Transverse colon (tissue), 4 donors: ENCODE measurements at regions not wholly inside any gene's neighbourhood (a gene's known extent, or its start where the extent isn't known, plus 50 kb on each side); places are given as distances from the start of the nearest gene placed in this dataset.
"Not testable (repeated sequence)": the region's sequence is repeated elsewhere in the genome, so short reads cannot be mapped to it uniquely, and the experiment has no call there.

Experiments used
- DNase-seq: peaks from one replicate; pipeline ENCODE4 v3.0.0-alpha.2; 2019
- H3K27ac ChIP-seq, 4 donors: fragments of 200-600 bp; sonication (generic); 2 replicates each; pipeline ENCODE4 v1.5.1; 2016 to 2018; ENCODE audit warnings: inconsistent platforms in 4 of 4
- H3K27me3 ChIP-seq: fragments of 200-600 bp; sonication (generic); 2 replicates; pipeline ENCODE4 v1.5.1; 2017; ENCODE audit warnings: inconsistent platforms
- H3K36me3 ChIP-seq, 4 donors: fragments of 200-600 bp; sonication (generic); 2 replicates each; pipeline ENCODE4 v1.5.1; 2017 to 2019; ENCODE audit warnings: inconsistent platforms in 4 of 4
- H3K4me1 ChIP-seq, 4 donors: fragments of 200-600 bp; sonication (generic); 2 replicates each; pipeline ENCODE4 v1.5.1; 2017 to 2020; ENCODE audit warnings: inconsistent platforms in 4 of 4
- H3K4me3 ChIP-seq, 4 donors: fragments of 200-600 bp; sonication (generic); 1 replicate in 1 of 4; 2 replicates in 3 of 4; pipeline versions ENCODE4 v1.5.1 to v1.6.1; 2017 to 2019; ENCODE audit warnings: inconsistent platforms in 4 of 4
- H3K9me3 ChIP-seq, 2 donors: fragments of 200-600 bp; sonication (generic); 2 replicates each; pipeline ENCODE4 v1.5.1; 2017 to 2019; ENCODE audit warnings: inconsistent platforms in 2 of 2
- EP300 ChIP-seq: sonication (generic); formaldehyde crosslinking; IDR thresholded peaks from one replicate; pipeline ENCODE4 v1.6.1; 2017; ENCODE audit warnings: antibody characterized with exemption, low read depth
- POLR2A ChIP-seq: fragments of 450-650 bp; IDR thresholded peaks from one replicate; pipeline ENCODE4 v1.6.1; 2016; ENCODE audit warnings: antibody characterized with exemption, mild to moderate bottlenecking, moderate library complexity
- POLR2AphosphoS5 ChIP-seq, 3 donors: sonication (generic); formaldehyde crosslinking; IDR thresholded peaks; one replicate each; pipeline ENCODE4 v1.6.1; 2016; ENCODE audit warnings: antibody characterized with exemption in 3 of 3
- WGBS, 2 donors: methylation state at CpG; one replicate each; pipeline ENCODE4 v1.1.5; 2018; ENCODE audit warnings: low coverage in 1 of 2; 5-methylcytosine and 5-hydroxymethylcytosine counted together
- in situ Hi-C, 4 donors: fragments of 200-750 bp; cut with MboI; loops; one replicate each; pipeline versions ENCODE4 v1.15.0 to v1.15.1; 2017; ENCODE audit warnings: low sequenced_read_pairs in 3 of 4, low pct_ligation_motif_present in 1 of 4, low pct_unique_long_range_greater_than_20kb in 1 of 4
- intact Hi-C: fragments of 100-400 bp; cut with DNase I; formaldehyde crosslinking; loops from one replicate; pipeline ENCODE4 v1.15.1; 2023; ENCODE audit warnings: low total_unique reads
- TF ChIP-seq, protein P1 (sequence below), 5 experiments: fragments of 200-600 bp in 3 of 5; fragments of 450-650 bp in 2 of 5; sonication (generic) in 3 of 5; IDR thresholded peaks; 1 replicate in 2 of 5; 2 replicates in 3 of 5; pipeline ENCODE4 v1.5.1; 2016 to 2017; ENCODE audit warnings: antibody characterized with exemption in 5 of 5, inconsistent platforms in 3 of 5, mild to moderate bottlenecking in 2 of 5, moderate library complexity in 1 of 5

DNA sequence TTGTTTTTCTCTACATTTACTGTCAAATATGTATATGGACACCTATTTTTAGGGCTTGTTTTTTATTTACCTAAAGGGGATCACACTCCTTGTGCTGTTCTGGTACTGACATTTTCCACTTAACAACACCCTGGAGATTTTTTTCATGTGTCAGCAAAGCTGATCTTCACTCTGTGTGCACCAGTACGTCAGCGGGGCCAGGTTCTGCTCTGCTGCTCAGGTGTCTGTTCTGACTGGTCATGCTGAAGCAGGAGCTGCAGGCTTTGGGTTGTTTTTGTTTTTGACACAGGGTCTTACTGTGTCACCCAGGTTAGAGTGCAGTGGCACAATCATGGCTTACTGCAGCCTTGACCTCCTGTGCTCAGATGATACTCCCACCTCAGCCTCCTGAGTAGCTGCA, 81.9 kb upstream of the CCND2 start:
- H3K36me3 ChIP-seq = no peaks in the 10 kb centered on the region
- no peaks in the 10 kb centered on the region for H3K4me1 ChIP-seq
- in situ Hi-C loops (no loop called here), intact Hi-C loops (no loop called here)
- no peaks in the 10 kb centered on the region for H3K27me3 ChIP-seq
- H3K4me3 ChIP-seq = no peak overlapping the region
- 79 to 83% methylated on average over 2 of the region's 2 CpGs for WGBS, 2 donors
- no peak for DNase-seq
- no peaks in the 10 kb centered on the region for H3K9me3 ChIP-seq
- no peak for TF ChIP-seq POLR2A
- no peak for TF ChIP-seq POLR2AphosphoS5 (IDR thresholded peaks at IDR 0.05)
- no peak overlapping the region for H3K27ac ChIP-seq

DNA sequence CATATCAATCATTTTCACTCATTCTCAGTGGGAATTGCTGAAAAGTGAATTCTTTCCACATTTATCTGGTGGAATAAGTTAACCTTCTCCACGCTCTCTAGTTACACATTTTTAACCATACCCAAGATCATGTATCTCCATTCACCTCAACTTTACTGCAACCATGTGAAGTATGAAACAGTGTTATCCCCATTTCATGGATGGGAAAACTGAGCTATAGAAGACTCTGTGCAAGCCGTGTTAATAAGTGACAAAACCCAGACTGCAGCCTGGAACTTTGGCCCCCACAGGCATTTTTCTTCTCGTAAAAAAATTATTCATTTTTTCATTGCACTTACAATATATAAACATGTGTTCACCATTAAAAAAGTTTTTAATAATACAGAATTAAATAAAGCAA, 82.4 kb upstream of the CCND2 start:
- Histone ChIP-seq H3K4me1 (no peaks in the 10 kb centered on the region), H3K9me3 (no peaks in the 10 kb centered on the region), H3K36me3 (no peaks in the 10 kb centered on the region), H3K4me3 (no peak overlapping the region), H3K27me3 (no peaks in the 10 kb centered on the region), H3K27ac (no peak overlapping the region)
- in situ Hi-C loops = no loop called here
- intact Hi-C loops = no loop called here
- 59 to 65% methylated on average over 3 of the region's 3 CpGs for WGBS, 2 donors
- no peak for DNase-seq
- TF ChIP-seq EP300 (no peak), POLR2A (no peak), POLR2AphosphoS5 (IDR thresholded peaks at IDR 0.05) (no peak)
- TF ChIP-seq, protein P1, sequence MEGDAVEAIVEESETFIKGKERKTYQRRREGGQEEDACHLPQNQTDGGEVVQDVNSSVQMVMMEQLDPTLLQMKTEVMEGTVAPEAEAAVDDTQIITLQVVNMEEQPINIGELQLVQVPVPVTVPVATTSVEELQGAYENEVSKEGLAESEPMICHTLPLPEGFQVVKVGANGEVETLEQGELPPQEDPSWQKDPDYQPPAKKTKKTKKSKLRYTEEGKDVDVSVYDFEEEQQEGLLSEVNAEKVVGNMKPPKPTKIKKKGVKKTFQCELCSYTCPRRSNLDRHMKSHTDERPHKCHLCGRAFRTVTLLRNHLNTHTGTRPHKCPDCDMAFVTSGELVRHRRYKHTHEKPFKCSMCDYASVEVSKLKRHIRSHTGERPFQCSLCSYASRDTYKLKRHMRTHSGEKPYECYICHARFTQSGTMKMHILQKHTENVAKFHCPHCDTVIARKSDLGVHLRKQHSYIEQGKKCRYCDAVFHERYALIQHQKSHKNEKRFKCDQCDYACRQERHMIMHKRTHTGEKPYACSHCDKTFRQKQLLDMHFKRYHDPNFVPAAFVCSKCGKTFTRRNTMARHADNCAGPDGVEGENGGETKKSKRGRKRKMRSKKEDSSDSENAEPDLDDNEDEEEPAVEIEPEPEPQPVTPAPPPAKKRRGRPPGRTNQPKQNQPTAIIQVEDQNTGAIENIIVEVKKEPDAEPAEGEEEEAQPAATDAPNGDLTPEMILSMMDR (IDR thresholded peaks at IDR 0.05) = no peak

DNA sequence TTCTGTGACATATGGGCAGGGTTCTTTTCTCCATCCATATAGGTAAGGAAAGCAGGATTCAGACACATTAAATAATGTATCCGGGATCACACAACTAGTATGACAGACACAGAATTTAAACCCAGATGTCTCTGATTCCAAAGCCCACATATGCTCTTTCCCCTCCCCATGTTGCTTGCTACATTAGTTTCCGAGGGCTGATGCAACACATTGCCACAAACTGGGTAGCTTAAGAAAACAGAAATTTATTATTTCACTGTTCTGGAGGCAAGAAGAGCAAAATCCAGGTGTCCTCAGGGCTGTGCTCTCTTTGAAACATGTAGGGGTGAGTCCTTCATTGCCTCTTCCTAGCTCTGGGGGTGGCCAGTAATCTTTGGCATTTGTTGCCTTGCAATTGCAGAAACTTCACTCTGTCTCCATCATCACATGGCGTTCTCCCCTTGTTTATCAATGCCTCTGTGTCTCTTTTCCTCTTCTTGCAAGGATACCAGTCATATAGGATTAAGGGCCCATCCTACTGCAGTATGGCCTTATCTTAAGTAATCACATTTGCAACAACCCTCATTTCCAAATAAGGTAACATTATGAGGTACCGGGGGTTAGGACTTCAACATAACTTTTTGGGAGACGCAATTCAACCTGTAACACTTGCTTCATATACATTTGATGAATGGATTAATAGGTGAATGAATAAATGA, 83.0 kb upstream of the CCND2 start:
- Histone ChIP-seq H3K4me3 (no peak overlapping the region), H3K27ac (no peak overlapping the region), H3K4me1 (no peaks in the 10 kb centered on the region), H3K36me3 (no peaks in the 10 kb centered on the region), H3K27me3 (peaks cover 4% of the 10 kb centered on the region), H3K9me3 (no peaks in the 10 kb centered on the region)
- DNase-seq = no peak
- TF ChIP-seq EP300 (no peak), POLR2AphosphoS5 (IDR thresholded peaks at IDR 0.05) (no peak)
- 78 to 80% methylated on average over 3 to 5 of the region's 5 CpGs for WGBS, 2 donors
- in situ Hi-C loops = no loop called here
- intact Hi-C loops = no loop called here

DNA sequence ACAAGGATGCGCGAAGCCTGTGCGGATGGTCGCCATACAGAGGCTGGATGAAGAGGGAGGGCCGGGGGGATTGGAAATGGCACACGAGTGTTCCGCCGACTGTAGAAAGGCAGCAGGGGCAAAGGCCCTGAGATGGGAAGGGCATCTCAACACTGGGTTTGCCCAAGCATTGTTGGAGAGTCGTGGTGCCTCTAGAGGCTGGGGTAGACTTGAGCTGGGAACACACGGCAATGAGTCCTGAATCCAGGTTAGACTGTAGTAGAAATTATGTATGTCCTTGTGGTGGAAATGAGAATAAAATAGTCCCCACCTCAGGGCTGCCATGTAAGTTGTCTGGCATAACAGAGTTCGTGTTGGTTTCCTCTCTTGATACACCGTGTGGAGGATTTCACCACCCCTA, 83.8 kb upstream of the CCND2 start:
- Histone ChIP-seq H3K27ac (no peak overlapping the region), H3K36me3 (no peaks in the 10 kb centered on the region), H3K4me3 (no peak overlapping the region), H3K9me3 (no peaks in the 10 kb centered on the region), H3K27me3 (peaks cover 9% of the 10 kb centered on the region), H3K4me1 (no peaks in the 10 kb centered on the region)
- no peak for DNase-seq
- intact Hi-C loops (no loop called here), in situ Hi-C loops (no loop called here)
- WGBS, 2 donors = 91 to 96% methylated on average over 11 to 12 of the region's 12 CpGs
- TF ChIP-seq EP300 = no peak
- no peak for TF ChIP-seq POLR2AphosphoS5 (IDR thresholded peaks at IDR 0.05)
- TF ChIP-seq, protein P1 (IDR thresholded peaks at IDR 0.05) = no peak
- TF ChIP-seq POLR2A = no peak

DNA sequence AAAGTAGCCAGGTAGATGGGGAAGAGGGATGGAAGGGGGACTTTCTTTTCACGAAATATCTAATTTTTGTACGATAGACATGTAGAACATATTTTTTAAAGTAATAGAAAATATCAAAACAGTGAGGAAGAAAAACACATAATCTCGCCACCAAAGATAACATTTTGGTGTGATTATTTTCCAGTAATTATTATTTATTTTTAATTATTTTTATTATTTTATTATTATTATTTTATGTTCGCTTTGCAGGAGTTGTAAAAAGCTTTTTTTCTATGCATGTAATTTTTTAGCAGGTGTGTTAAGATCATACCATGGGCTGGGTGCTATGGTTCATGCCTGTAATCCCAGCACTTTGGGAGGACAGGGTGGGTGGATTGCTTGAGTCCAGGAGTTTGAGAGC, 85.6 kb upstream of the CCND2 start:
- in situ Hi-C loops (no loop called here), intact Hi-C loops (no loop called here)
- Histone ChIP-seq H3K4me1 (no peaks in the 10 kb centered on the region), H3K4me3 (no peak overlapping the region), H3K36me3 (no peaks in the 10 kb centered on the region), H3K9me3 (no peaks in the 10 kb centered on the region), H3K27me3 (peaks cover 9% of the 10 kb centered on the region), H3K27ac (no peak overlapping the region)
- no peak for DNase-seq
- no peak for TF ChIP-seq POLR2A
- TF ChIP-seq, protein P1 (IDR thresholded peaks at IDR 0.05) = no peak
- no peak for TF ChIP-seq POLR2AphosphoS5 (IDR thresholded peaks at IDR 0.05)
- TF ChIP-seq EP300 = no peak
- WGBS, 2 donors = 89 to 98% methylated on average over 4 of the region's 4 CpGs

DNA sequence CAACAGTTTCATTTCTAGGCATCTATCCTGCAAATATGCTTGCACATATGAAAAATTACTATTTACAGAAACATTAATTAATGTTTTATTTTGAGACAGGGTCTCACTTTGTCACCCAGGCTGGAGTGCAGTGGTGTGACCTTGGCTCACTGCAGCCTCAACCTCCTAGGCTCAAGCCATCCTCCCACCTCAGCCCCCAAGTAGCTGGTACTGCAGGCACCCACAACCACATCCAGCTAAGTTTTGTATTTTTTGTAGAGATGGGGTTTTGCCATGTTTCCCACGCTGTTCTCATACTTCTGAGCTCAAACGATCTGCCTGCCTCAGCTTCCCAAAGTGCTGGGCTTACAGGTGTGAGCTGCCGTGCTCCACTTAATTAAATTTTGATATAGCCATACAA, 86.2 kb upstream of the CCND2 start:
- intact Hi-C loops, H3K4me1 ChIP-seq, H3K36me3 ChIP-seq, H3K27me3 ChIP-seq, in situ Hi-C loops, H3K27ac ChIP-seq, DNase-seq, H3K9me3 ChIP-seq, H3K4me3 ChIP-seq: not testable (repeated sequence)
- 39 to 51% methylated on average over 3 of the region's 3 CpGs for WGBS, 2 donors
